ENCODE measurements at regions not wholly inside any gene's neighbourhood (a gene's known extent, or its start where the extent isn't known, plus 50 kb on each side); places are given as distances from the start of the nearest gene placed in this dataset.

DNA sequence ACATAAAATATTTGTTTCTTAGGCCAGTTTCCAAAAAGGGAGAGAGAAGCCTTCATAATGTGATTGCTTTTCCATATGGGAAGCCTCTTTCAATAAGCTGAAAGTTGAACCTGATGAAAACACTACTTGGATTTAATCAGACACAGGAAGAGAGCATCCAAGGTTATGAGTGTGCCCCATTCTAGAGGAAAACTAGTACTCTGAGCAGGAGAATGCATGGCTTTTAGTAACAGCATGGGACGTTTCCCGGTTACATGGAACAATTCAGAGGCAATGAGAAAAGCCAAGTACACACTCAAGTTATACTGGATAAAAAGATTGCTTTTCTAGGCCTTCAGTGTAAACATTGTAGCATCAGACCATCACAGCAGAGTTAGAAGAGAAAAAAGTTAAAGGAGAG is 315.8 kb downstream of the ZNF516 start:
- DNase-seq: no peak

GRCh38 chr18:76177160-76177559 is 317.9 kb downstream of the ZNF516 start:
- DNase-seq: no peak

GRCh38 chr18:76174451-76174850 is 320.6 kb downstream of the ZNF516 start:
- DNase-seq: no peak

DNA sequence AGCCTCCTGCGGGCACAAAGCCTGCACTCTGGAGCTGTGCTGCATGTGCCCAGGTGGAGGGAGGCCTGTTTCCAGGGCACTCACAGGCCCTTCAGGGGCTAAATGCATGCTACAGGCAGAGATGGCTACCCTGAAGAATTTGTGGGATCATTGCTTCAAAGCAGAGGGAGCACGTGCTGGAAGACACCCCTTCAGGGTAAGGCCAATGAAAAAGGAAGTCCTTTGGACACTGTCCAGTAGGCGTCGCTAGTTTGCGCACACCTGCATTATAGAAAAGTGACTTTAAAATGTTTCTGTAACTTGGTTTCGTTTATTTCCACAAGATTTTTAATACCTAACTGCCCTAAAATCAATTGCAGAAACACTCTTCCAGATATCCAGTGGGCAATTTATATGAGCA is 325.3 kb downstream of the ZNF516 start:
- no peak for DNase-seq

- DNase-seq: no peak
These were observed 327.0 kb downstream of the ZNF516 start for GRCh38 chr18:76167845-76168621.

DNA sequence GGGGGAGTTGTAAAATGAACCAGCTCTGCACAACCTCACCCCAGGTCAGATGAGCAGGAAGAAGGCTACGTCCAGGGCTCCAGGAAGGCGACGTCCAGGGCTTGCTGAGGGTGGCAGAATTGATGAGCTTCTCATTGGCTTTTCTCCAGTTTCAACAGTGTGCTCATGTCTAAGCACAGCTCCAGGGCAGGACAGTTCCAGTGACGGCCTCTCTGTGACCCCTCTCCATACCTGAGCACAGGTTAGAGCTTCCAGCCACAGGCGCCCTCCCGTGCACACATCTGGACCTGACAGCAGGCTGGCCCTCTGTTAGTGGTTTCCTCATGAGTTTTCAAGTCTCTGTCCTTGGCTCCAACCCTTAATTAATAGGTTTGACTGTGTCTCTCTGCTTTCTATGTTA is 327.6 kb downstream of the ZNF516 start:
- no peak for DNase-seq

DNA sequence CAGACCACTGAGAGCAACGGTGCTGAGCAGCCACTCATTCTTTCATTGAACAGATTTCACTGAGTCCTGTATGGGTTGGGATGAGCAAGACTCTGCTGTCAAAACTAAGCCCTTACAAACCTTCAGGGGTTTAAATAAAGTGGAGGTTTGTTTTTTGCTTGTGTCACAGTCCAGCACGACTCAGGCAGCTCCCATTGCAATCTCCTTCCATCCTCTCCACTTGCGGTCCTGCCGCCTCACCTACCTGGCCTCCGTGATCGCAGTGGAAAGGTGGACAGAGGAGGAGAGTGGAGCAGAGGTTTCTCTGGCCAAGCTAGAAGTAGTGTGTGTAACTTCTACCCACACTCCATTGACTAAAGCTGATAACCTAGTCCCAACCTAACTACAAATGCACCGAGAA is 332.2 kb downstream of the ZNF516 start:
- DNase-seq: no peak

- no peak for DNase-seq
These were observed 333.1 kb downstream of the ZNF516 start for GRCh38 chr18:76161983-76162382.

DNA sequence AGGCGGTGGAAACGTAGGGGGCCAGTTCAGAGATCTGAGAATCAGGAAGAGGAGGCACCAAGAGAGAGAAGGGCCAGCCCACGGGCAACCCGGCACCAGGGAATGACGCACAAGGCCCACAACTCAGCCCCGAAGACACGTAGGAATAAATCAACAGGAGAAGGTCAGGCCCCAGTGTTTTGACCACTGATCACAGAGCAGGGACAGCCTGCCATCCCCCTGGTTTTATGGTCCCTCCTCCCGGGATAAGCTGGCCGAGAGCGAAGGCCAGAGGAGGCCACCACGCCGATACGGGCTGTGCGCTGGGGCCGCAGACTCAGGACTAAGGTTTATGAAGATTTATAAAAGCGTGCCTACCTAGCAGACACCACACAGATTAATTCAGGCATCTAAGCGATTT is 341.4 kb downstream of the ZNF516 start:
- no peak for DNase-seq

GRCh38 chr18:76149734-76150133 is 345.3 kb downstream of the ZNF516 start:
- no peak for DNase-seq

DNA sequence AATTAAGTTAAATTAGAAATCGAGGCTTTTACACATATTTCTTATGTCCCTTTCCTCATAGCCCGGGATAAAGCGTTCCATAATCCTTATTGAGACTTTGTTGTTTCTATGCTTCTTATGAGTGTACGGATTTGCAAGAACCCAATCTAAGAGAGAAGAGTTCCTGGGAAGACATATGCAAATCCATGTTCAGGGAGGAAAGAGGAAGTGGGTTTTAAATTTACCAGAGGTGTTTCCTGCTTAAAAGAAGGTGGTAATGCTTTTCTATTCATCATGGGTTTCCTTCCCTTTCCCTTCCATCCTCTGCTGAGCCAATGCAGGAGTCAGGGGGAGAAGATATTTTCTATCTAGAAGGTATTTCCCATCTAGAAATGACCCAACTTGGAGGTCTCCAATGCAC is 345.8 kb downstream of the ZNF516 start:
- no peak for DNase-seq

- DNase-seq: no peak
These were observed 349.3 kb downstream of the ZNF516 start for GRCh38 chr18:76145521-76146376.

DNA sequence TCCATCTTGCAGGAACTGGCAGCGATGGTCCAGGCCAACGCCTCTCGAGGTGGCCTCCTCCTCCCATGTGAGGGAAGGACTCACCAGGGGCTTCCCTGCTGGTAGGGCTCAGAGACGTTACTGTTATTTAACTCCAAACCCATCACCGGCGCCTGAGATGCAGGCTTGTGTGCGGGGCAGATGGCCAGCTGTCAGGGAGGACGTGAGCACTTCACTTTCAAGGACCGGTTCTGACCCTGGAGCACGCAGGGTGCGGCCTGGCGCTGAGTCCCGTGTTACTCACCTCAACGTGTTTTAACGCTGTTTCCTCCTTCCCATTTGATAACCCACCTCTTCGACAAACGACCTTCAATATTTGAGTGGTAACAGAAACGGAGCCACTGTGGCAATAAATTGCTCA is 350.2 kb downstream of the ZNF516 start:
- DNase-seq: no peak

DNA sequence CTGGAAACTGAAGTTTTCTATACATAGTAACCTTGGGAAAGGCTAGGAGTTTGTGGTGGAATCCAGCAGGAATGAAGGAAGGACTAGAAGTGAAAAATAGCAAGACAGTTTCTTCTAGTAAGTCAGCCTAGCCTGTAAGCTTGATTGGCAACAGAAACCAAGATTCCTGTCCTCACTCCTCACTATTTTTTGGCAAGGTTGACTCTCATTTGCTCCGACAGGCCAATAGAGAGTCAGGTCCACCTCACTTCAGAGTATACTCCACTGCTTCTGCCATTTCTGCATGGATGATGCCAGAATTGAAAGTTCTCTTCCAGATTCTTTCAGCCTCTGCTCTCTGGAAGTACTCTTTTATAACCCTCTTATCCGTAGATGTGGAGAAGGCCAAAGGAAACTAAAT is 352.4 kb downstream of the ZNF516 start:
- no peak for DNase-seq

- no peak for DNase-seq
These were observed 355.2 kb downstream of the ZNF516 start for GRCh38 chr18:76139844-76140243.

DNA sequence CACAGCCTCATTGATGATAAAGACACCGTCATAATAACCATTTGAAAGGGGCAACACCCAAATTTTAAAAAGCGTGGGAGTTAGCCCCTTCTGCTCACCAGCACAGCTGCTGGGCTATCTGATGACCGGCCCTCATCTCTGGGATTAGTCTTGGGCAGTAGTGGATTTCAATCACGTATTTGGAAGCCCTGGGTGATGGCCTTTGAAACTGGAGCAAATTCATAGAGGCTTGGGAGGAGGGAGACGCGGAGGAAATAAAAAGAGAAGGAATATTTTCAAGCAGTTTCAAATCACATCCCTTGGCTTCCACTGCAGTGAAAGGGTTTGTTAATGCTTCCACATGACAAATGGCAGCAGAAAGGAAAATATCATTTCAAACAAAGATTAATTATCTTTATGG is 357.8 kb downstream of the ZNF516 start:
- DNase-seq: no peak

DNA sequence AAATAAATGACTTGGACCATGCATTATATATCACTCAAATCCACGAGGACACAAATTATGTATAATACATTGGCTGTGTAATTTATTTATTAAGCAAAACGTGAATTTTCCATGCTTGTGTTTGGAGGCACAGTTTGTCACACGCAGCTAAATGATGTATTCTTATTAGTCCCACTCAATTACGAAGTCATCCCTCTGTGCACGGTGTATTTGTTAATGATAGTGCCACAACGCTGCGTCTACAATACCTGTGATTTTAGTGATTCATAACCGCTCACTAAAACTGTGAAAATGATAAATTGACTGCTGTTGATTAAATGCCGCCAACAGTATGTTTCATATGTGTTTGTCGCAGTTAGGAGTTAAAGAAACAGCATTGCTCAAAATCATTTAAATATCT is 358.3 kb downstream of the ZNF516 start:
- no peak for DNase-seq

DNA sequence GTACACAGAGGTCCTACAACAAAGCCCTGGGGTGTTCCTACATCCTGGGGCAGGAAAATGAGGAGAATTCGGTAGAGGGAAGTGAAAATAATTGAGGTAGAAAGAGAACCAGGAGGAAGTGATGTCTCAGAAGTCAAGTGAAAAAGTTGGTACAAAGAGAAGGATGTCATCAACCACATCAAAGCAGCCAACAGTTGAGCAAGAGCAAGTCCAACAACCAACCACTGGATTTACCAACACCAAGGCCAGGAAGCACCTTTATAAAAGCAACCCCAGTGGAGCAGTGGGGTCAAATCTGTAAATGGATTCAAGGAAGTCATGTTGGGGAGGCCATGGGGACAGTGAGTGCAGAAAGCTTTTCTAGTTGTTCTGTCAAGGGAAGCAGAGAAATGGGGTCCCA is 360.4 kb downstream of the ZNF516 start:
- no peak for DNase-seq

GRCh38 chr18:76133873-76134272 is 361.2 kb downstream of the ZNF516 start:
- no peak for DNase-seq

- DNase-seq: peak; percentile 24 to 26
These were observed 363.3 kb downstream of the ZNF516 start for GRCh38 chr18:76131738-76132137.

GRCh38 chr18:76130845-76131244 is 364.2 kb downstream of the ZNF516 start:
- DNase-seq: no peak

DNA sequence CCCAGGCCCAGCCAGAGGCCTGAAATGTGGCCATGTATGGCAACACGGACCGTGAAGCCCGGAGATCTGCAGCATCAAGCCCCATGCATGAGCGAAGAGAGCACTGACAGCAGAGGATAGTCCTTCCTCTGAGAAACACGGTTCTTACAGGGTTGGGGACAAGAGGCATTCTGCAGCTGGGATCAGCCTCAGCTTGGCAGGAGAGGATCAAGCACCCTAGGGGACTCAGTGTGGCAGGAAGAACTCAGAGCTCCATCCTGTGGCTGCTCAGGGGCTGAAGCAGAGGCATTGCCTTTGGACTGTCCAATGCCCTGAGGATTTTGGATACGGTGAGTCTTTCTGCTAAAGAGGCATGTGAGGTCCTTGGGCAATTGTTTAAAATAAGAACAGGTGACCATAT is 368.7 kb downstream of the ZNF516 start:
- no peak for DNase-seq

- no peak for DNase-seq
These were observed 374.0 kb downstream of the ZNF516 start for GRCh38 chr18:76121011-76121410.

DNA sequence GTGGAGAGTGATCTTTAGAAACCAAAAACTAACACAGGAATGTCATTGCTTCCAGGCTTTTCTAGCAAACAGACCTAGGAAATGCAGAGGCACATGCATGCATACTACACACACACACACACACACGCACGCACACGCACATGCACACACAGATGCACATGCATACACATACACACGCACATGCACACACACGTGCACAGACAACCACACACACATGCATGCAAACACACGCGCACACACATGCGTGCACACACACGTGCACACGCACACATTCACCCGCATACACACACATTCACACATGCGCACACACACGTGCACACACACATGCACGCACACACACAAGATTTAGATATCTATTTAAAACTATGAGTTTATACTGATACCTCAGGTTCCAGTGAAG is 379.5 kb downstream of the ZNF516 start:
- no peak for DNase-seq
